Fibroblast of lung (primary cell): ENCODE measurements at regions not wholly inside any gene's neighbourhood (a gene's known extent, or its start where the extent isn't known, plus 50 kb on each side); places are given as distances from the start of the nearest gene placed in this dataset.
"Not testable (repeated sequence)": the region's sequence is repeated elsewhere in the genome, so short reads cannot be mapped to it uniquely, and the experiment has no call there.

Experiments used
- CTCF ChIP-seq, 2 donors: IDR thresholded peaks in 1 of 2; conservative IDR thresholded peaks in 1 of 2; 1 replicate in 1 of 2; 2 replicates in 1 of 2; pipeline ENCODE4 v1.5.1; 2011 to 2012; ENCODE audit warnings: low read length in 2 of 2, control low read depth in 1 of 2, inconsistent platforms in 1 of 2, low read depth in 1 of 2, mild to moderate bottlenecking in 1 of 2
- EZH2 ChIP-seq: IDR thresholded peaks from 2 replicates; pipeline ENCODE4 v1.5.1; 2012; ENCODE audit warnings: low read length, control low read depth, mild to moderate bottlenecking; ENCODE audit errors: missing control alignments

- not testable (repeated sequence) for TF ChIP-seq CTCF (conservative IDR thresholded peaks at IDR 0.05 in 1 of 2, IDR thresholded peaks at IDR 0.05 in 1 of 2; ENCODE audit: low read depth in 1 of 2, low read length in 2 of 2); EZH2
These were observed 805.9 kb downstream of the FOXD4L5 start for GRCh38 chr9:64479095-64479494.
